Adrenal gland (tissue), 9 donors: ENCODE measurements at regions not wholly inside any gene's neighbourhood (a gene's known extent, or its start where the extent isn't known, plus 50 kb on each side); places are given as distances from the start of the nearest gene placed in this dataset.

Experiments
- DNase-seq, 7 donors: peaks; one replicate each; pipeline ENCODE4 v3.0.0-alpha.2; 2019 to 2020
- H3K27ac ChIP-seq, 5 donors: fragments of 200-600 bp; sonication (generic) in 4 of 5; 1 replicate in 3 of 5; 2 replicates in 2 of 5; pipeline versions ENCODE4 v1.5.1 to v1.8.0; 2016 to 2020; ENCODE audit warnings: mild to moderate bottlenecking in 1 of 5
- H3K27me3 ChIP-seq: fragments of 200-600 bp; 2 replicates; pipeline ENCODE4 v1.8.0; 2021
- H3K36me3 ChIP-seq, 2 donors: fragments of 200-600 bp; replicated peaks in 1 of 2; 1 replicate in 1 of 2; 2 replicates in 1 of 2; pipeline versions ENCODE4 v1.5.1 to v1.8.0; 2018 to 2022
- H3K4me1 ChIP-seq, 2 donors: fragments of 200-600 bp; replicated peaks in 1 of 2; 1 replicate in 1 of 2; 2 replicates in 1 of 2; pipeline versions ENCODE4 v1.5.1 to v1.8.0; 2018 to 2021
- H3K4me3 ChIP-seq, 4 donors: fragments of 200-600 bp; sonication (generic) in 3 of 4; one replicate each; pipeline ENCODE4 v1.5.1; 2016 to 2018
- H3K9me3 ChIP-seq, 3 donors: fragments of 200-600 bp; sonication (generic) in 1 of 3; replicated peaks in 1 of 3; 1 replicate in 2 of 3; 2 replicates in 1 of 3; pipeline versions ENCODE4 v1.5.1 to v1.8.0; 2016 to 2021
- CTCF ChIP-seq, 6 experiments: fragments of 450-650 bp in 4 of 6; fragments of 200-600 bp in 2 of 6; sonication (generic) in 1 of 6; IDR thresholded peaks; 1 replicate in 5 of 6; 2 replicates in 1 of 6; pipeline versions ENCODE4 v1.5.1 to v1.8.0; 2016 to 2021; ENCODE audit warnings: antibody characterized with exemption in 6 of 6, mild to moderate bottlenecking in 2 of 6, moderate library complexity in 1 of 6
- POLR2A ChIP-seq, 2 donors: fragments of 450-650 bp; IDR thresholded peaks; one replicate each; pipeline ENCODE4 v1.6.1; 2017; ENCODE audit warnings: antibody characterized with exemption in 2 of 2, mild to moderate bottlenecking in 2 of 2, moderate library complexity in 1 of 2
- WGBS, 4 donors: extraction: QIAGEN DNeasy Blood & Tissue Kit in 2 of 4; methylation state at CpG; one replicate each; pipeline versions ENCODE4 v1.1.5 to v1.1.7; 2013 to 2017; 5-methylcytosine and 5-hydroxymethylcytosine counted together
- intact Hi-C, 2 donors: fragments of 100-400 bp; cut with DNase I; formaldehyde crosslinking; loops; one replicate each; pipeline versions ENCODE4 v1.14.1 to v1.15.0; 2022 to 2023
- donor health status: healthy with polysubstance abuse.
- donor health status: Bipolar disorder and iron deficiency.
- donor health status: DM: yes; HTN: yes; CAD: no.
- donor health status: DM: no; HTN: no; CAD: no.
- donor health status: DM: no; HTN: no; CAD: no.

DNA sequence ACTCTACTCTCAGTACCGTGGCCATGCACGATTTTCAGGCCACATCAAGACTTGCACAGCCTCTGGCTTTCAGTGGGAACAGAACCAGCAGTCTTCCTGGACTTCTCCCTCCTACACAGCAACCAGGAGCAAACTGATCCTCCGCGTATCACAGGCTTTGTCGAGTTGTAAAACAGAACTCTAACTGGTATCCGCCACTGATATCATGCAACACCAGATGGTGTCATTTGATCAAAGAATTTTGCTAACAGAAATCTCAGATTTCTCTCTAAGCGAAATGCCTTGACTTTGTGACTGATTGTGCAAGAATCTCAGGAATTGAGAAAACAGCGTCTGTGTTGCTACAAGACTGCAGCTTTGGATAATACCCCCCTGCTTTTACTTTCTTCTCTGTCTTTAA, 85.7 kb downstream of the COPS8 start:
- peak in 6 of 7 donors; percentile 27 to 65 (median 48) for DNase-seq
- TF ChIP-seq CTCF (IDR thresholded peaks at IDR 0.05) (peak in 5 of 6 experiments; percentile 27 to 64 (median 45)), POLR2A (IDR thresholded peaks at IDR 0.05) (no peak)
- intact Hi-C loops: loop anchor here in 1 of 2 donors (10.0 kb wide), 1 partner anchor 143 kb away; no protein-coding TSS in a partner anchor
- Histone ChIP-seq H3K4me3 (no peak overlapping the region), H3K36me3 (no peaks in the 10 kb centered on the region), H3K27me3 (no peaks in the 10 kb centered on the region), H3K4me1 (no peaks in the 10 kb centered on the region), H3K9me3 (no peaks in the 10 kb centered on the region), H3K27ac (peak overlapping the region in 3 of 5 donors; percentile 22 to 53 (median 50))
- WGBS, 4 donors: 30 to 38% (median 37%) methylated on average over 8 of the region's 8 CpGs

- no peaks in the 10 kb centered on the region for H3K9me3 ChIP-seq
- intact Hi-C loops: loop anchor here in 1 of 2 donors (10.0 kb wide), 1 partner anchor 143 kb away; no protein-coding TSS in a partner anchor
- peak overlapping the region in 3 of 5 donors; percentile 11 to 22 (median 17) for H3K27ac ChIP-seq
- no peaks in the 10 kb centered on the region for H3K27me3 ChIP-seq
- no peak for DNase-seq
- H3K4me1 ChIP-seq: no peaks in the 10 kb centered on the region
- no peak for TF ChIP-seq POLR2A (IDR thresholded peaks at IDR 0.05)
- 79 to 84% (median 81%) methylated on average over 4 of the region's 4 CpGs for WGBS, 4 donors
- no peak overlapping the region for H3K4me3 ChIP-seq
- no peaks in the 10 kb centered on the region for H3K36me3 ChIP-seq
These were observed 86.2 kb downstream of the COPS8 start for GRCh38 chr2:237171881-237172280.

DNA sequence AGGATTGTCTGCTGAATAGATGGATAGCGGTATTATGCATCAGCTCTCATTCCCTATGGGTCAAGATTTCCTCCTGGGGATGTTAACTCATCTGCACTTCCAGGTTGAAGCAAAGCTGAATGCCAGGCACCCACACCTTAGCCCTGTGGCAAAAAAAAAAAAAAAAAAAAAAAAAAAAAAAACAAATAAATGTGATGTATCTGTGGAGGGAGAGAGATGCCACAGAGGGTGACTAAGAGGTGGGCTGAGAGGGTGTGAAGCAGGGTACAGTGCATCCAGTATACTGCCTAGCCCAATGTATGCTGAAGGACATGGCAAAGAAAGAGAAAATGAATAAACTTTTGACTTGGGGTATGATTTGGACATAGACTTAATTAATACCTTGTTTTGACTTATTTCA, 91.4 kb downstream of the COPS8 start:
- no peak for DNase-seq
- 90 to 100% (median 94%) methylated on average over 1 of the region's 1 CpG for WGBS, 4 donors
- Histone ChIP-seq H3K4me1 (no peaks in the 10 kb centered on the region), H3K4me3 (no peak overlapping the region), H3K27ac (no peak overlapping the region), H3K27me3 (no peaks in the 10 kb centered on the region), H3K9me3 (no peaks in the 10 kb centered on the region), H3K36me3 (no peaks in the 10 kb centered on the region)
- intact Hi-C loops: loop anchor here in 1 of 2 donors (10.0 kb wide), 1 partner anchor 138 kb away; no protein-coding TSS in a partner anchor
- TF ChIP-seq POLR2A (IDR thresholded peaks at IDR 0.05) (no peak), CTCF (IDR thresholded peaks at IDR 0.05) (no peak)

- no peak for DNase-seq
- Histone ChIP-seq H3K4me1 (no peaks in the 10 kb centered on the region), H3K27ac (no peak overlapping the region), H3K27me3 (no peaks in the 10 kb centered on the region), H3K36me3 (no peaks in the 10 kb centered on the region), H3K4me3 (no peak overlapping the region), H3K9me3 (no peaks in the 10 kb centered on the region)
- WGBS, 4 donors: 86 to 100% (median 94%) methylated on average over 2 of the region's 2 CpGs
- intact Hi-C loops: loop anchor here in 1 of 2 donors (10.0 kb wide), 1 partner anchor 137 kb away; no protein-coding TSS in a partner anchor
- no peak for TF ChIP-seq CTCF (IDR thresholded peaks at IDR 0.05)
- no peak for TF ChIP-seq POLR2A (IDR thresholded peaks at IDR 0.05)
These were observed 92.3 kb downstream of the COPS8 start for GRCh38 chr2:237177986-237178385.

- Histone ChIP-seq H3K4me3 (no peak overlapping the region), H3K4me1 (no peaks in the 10 kb centered on the region), H3K27me3 (no peaks in the 10 kb centered on the region), H3K36me3 (no peaks in the 10 kb centered on the region), H3K27ac (no peak overlapping the region), H3K9me3 (no peaks in the 10 kb centered on the region)
- no peak for DNase-seq
- WGBS, 4 donors: 91 to 95% (median 93%) methylated on average over 6 of the region's 6 CpGs
- no peak for TF ChIP-seq POLR2A (IDR thresholded peaks at IDR 0.05)
- intact Hi-C loops: loop anchor here in 1 of 2 donors (10.0 kb wide), 1 partner anchor 136 kb away; no protein-coding TSS in a partner anchor
These were observed 92.7 kb downstream of the COPS8 start for GRCh38 chr2:237178396-237178795.
